GM12878 (cell line): ENCODE measurements at regions not wholly inside any gene's neighbourhood (a gene's known extent, or its start where the extent isn't known, plus 50 kb on each side); places are given as distances from the start of the nearest gene placed in this dataset.

Experiments used
- ATAC-seq: fragments of 200-7000 bp; cut with Tn5 transposase; 3 replicates; pipeline ENCODE4 v1.9.1; 2020; ENCODE audit warnings: mild to moderate bottlenecking, moderate library complexity
- BruUV-seq: library from RNA; stranded (reverse); fragments of 400-500 nt; replicated peaks from 2 replicates; lab custom pipeline; 2021; lab: Mats Ljungman, UMichigan
- CTCF ChIA-PET: fragments of 300-600 bp; sonication (Branson Sonifier 250); formaldehyde crosslinking; extraction: SDS; loops from one replicate; lab custom pipeline; 2021; ENCODE audit warnings: inconsistent platforms; lab: Yijun Ruan, JAX
- POLR2A ChIA-PET: fragments of 350-600 bp; formaldehyde crosslinking; extraction: SDS; loops from one replicate; lab custom pipeline; 2021; ENCODE audit warnings: inconsistent platforms; lab: Charles Lee
- RAD21 ChIA-PET: fragments of 300-600 bp; sonication (Branson Sonifier 250); formaldehyde crosslinking; loops from one replicate; lab custom pipeline; 2023; ENCODE audit warnings: antibody characterized with exemption; ENCODE audit not compliant: unreplicated experiment; lab: Charles Lee
- SMC1A ChIA-PET: fragments of 300-600 bp; sonication (Branson Sonifier 250); formaldehyde crosslinking; loops from one replicate; lab custom pipeline; 2023; ENCODE audit not compliant: unreplicated experiment, uncharacterized antibody; lab: Charles Lee
- DNase-seq: peaks from one replicate; pipeline ENCODE4 v3.0.0-alpha.2; 2011; ENCODE audit warnings: low read depth, low spot score
- FAIRE-seq: peaks from 3 replicates; lab custom pipeline; 2011; peaks lifted over from hg19 to GRCh38; lab: Jason Lieb, UNC
- H2AFZ ChIP-seq: 2 replicates; pipeline ENCODE4 v1.6.0; 2011; ENCODE audit warnings: low read depth, low read length, control low read depth; ENCODE audit not compliant: control insufficient read depth
- H3K27ac ChIP-seq: 2 replicates; pipeline ENCODE4 v1.5.1; 2011; ENCODE audit warnings: control low read depth; ENCODE audit not compliant: control insufficient read depth, insufficient read depth
- H3K27me3 ChIP-seq, 2 experiments: replicated peaks in 1 of 2; 2 replicates each; pipeline versions ENCODE4 v1.6.0 to v1.6.1; 2011; ENCODE audit warnings: low read length in 1 of 2; ENCODE audit not compliant: control insufficient read depth in 2 of 2, insufficient read depth in 2 of 2
- H3K36me3 ChIP-seq, 2 experiments: 2 replicates each; pipeline ENCODE4 v1.5.1; 2011; ENCODE audit warnings: low read length in 1 of 2; ENCODE audit not compliant: control insufficient read depth in 2 of 2, insufficient read depth in 2 of 2
- H3K4me1 ChIP-seq: 2 replicates; pipeline ENCODE4 v1.6.1; 2011; ENCODE audit warnings: mild to moderate bottlenecking, low read length, moderate library complexity, mixed read lengths; ENCODE audit not compliant: control insufficient read depth, insufficient read depth
- H3K4me2 ChIP-seq: 2 replicates; pipeline ENCODE4 v1.6.0; 2011; ENCODE audit warnings: control low read depth; ENCODE audit not compliant: control insufficient read depth, insufficient read depth
- H3K4me3 ChIP-seq: fragments of 200-600 bp; sonication (generic); 2 replicates; pipeline ENCODE4 v1.5.1; 2016
- H3K79me2 ChIP-seq: 2 replicates; pipeline ENCODE4 v1.6.0; 2011; ENCODE audit warnings: low read length; ENCODE audit not compliant: control insufficient read depth, insufficient read depth
- H3K9ac ChIP-seq: 2 replicates; pipeline ENCODE4 v1.8.0; 2011; ENCODE audit warnings: low read length, control low read depth, mixed read lengths; ENCODE audit not compliant: control insufficient read depth, insufficient read depth
- H3K9me3 ChIP-seq: replicated peaks from 3 replicates; pipeline ENCODE4 v1.5.1; 2011; ENCODE audit warnings: mild to moderate bottlenecking, low read length; ENCODE audit not compliant: control insufficient read depth, insufficient read depth
- H4K20me1 ChIP-seq: 2 replicates; pipeline ENCODE4 v1.6.0; 2011; ENCODE audit not compliant: control insufficient read depth, insufficient read depth
- CHD4 ChIP-seq: fragments of 200-600 bp; sonication (generic); IDR thresholded peaks from 2 replicates; pipeline ENCODE4 v1.6.1; 2016; ENCODE audit warnings: mild to moderate bottlenecking
- E4F1 ChIP-seq: fragments of 450-650 bp; IDR thresholded peaks from 2 replicates; pipeline ENCODE4 v1.6.1; 2018; ENCODE audit warnings: borderline replicate concordance, mild to moderate bottlenecking; ENCODE audit not compliant: partially characterized antibody
- HDAC6 ChIP-seq: fragments of 200-600 bp; sonication (generic); IDR thresholded peaks from one replicate; pipeline ENCODE4 v1.8.0; 2017; ENCODE audit warnings: antibody characterized with exemption; ENCODE audit not compliant: unreplicated experiment
- HDGF ChIP-seq: fragments of 450-650 bp; IDR thresholded peaks from 2 replicates; pipeline ENCODE4 v1.6.1; 2016; ENCODE audit warnings: antibody characterized with exemption
- MTA3 ChIP-seq: IDR thresholded peaks from 2 replicates; pipeline ENCODE4 v1.6.1; 2012; ENCODE audit warnings: low read length, inconsistent platforms, borderline replicate concordance
- NFYB ChIP-seq: IDR thresholded peaks from 2 replicates; pipeline ENCODE4 v1.6.1; 2011; ENCODE audit warnings: low read depth, mild to moderate bottlenecking, low read length, improper control_type of control experiment, moderate library complexity; ENCODE audit not compliant: insufficient read depth
- NR2C2 ChIP-seq: IDR thresholded peaks from 2 replicates; pipeline ENCODE4 v1.6.1; 2011; ENCODE audit warnings: borderline replicate concordance, low read depth; ENCODE audit not compliant: control insufficient read depth, insufficient read length
- NR2F1 ChIP-seq: fragments of 450-650 bp; conservative IDR thresholded peaks from 2 replicates; pipeline ENCODE4 v1.6.1; 2017; ENCODE audit warnings: mild to moderate bottlenecking
- TCF12 ChIP-seq: IDR thresholded peaks from 2 replicates; pipeline ENCODE4 v1.6.1; 2011; ENCODE audit warnings: low read depth, mild to moderate bottlenecking, low read length
- USF2 ChIP-seq: IDR thresholded peaks from 2 replicates; pipeline ENCODE4 v1.6.1; 2011; ENCODE audit warnings: low read depth, low read length, improper control_type of control experiment, borderline replicate concordance
- ZNF592 ChIP-seq: fragments of 450-650 bp; IDR thresholded peaks from 2 replicates; pipeline ENCODE4 v1.6.1; 2017; ENCODE audit warnings: mild to moderate bottlenecking, moderate library complexity
- ZSCAN29 ChIP-seq: fragments of 450-650 bp; IDR thresholded peaks from 2 replicates; pipeline ENCODE4 v1.6.1; 2017; ENCODE audit warnings: mild to moderate bottlenecking, moderate library complexity
- WGBS: methylation state at CpG from one replicate; pipeline ENCODE4 v1.1.6; 2016; ENCODE audit warnings: low lambda C conversion rate; ENCODE audit not compliant: insufficient replicate concordance, insufficient coverage; ENCODE audit errors: missing lambda C conversion rate; 5-methylcytosine and 5-hydroxymethylcytosine counted together
- in situ Hi-C: fragments of 300-500 bp; cut with MboI; formaldehyde crosslinking; loops from 9 replicates; pipeline ENCODE4 v1.14.3; 2018; ENCODE audit warnings: mixed read lengths
- intact Hi-C: fragments of 100-400 bp; cut with micrococcal nuclease; formaldehyde crosslinking; loops from one replicate; pipeline ENCODE4 v1.14.2; 2022; ENCODE audit not compliant: unreplicated experiment

- Histone ChIP-seq H4K20me1 (no peaks in the 10 kb centered on the region), H3K27me3 (peaks cover 2 to 7% of the 10 kb centered on the region in 2 experiments)
- BruUV-seq = no TSS peak
- FAIRE-seq = no peak
- in situ Hi-C loops = no loop called here
- POLR2A ChIA-PET = no interaction called here
- TF ChIP-seq NR2F1 (no peak), ZNF592 (no peak), HDAC6 (no peak), E4F1 (no peak), ZSCAN29 (no peak), MTA3 (no peak), HDGF (no peak), NFYB (no peak), CHD4 (no peak), NR2C2 (no peak), TCF12 (no peak), USF2 (no peak)
- TF ChIP-seq, all 136 proteins: peak for 0
- ChIA-PET CTCF (interaction anchor here (1.1 to 1.4 kb wide), 2 partner anchors 14 to 325 kb away, joined by 4 to 7 read pairs; no protein-coding TSS in a partner anchor), RAD21 (no interaction called here), SMC1A (no interaction called here)
- Histone ChIP-seq H3K4me3 (no peak overlapping the region), H2AFZ (no peak overlapping the region), H3K4me2 (no peak overlapping the region), H3K9me3 (no peaks in the 10 kb centered on the region; the same call in 2 of the 3 replicates), H3K9ac (no peak overlapping the region), H3K27ac (no peak overlapping the region), H3K4me1 (no peaks in the 10 kb centered on the region), H3K79me2 (no peaks in the 10 kb centered on the region), H3K36me3 (no peaks in the 10 kb centered on the region)
- no peak for DNase-seq
- intact Hi-C loops = no loop called here
- no peak for ATAC-seq
- WGBS = 23% methylated on average over 3 of the region's 3 CpGs
Observed at GRCh38 chr20:51312480-51312783, 230.1 kb downstream of the NFATC2 start.
